HG03025 (cell line): ENCODE measurements at regions not wholly inside any gene's neighbourhood (a gene's known extent, or its start where the extent isn't known, plus 50 kb on each side); places are given as distances from the start of the nearest gene placed in this dataset.
"Not testable (repeated sequence)": the region's sequence is repeated elsewhere in the genome, so short reads cannot be mapped to it uniquely, and the experiment has no call there.

Experiments
- ATAC-seq: cut with Tn5 transposase; IDR thresholded peaks from one replicate; pipeline ENCODE4 v1.9.1; 2021; ENCODE audit warnings: mild to moderate bottlenecking, moderate library complexity; ENCODE audit not compliant: unreplicated experiment, low FRiP score

DNA sequence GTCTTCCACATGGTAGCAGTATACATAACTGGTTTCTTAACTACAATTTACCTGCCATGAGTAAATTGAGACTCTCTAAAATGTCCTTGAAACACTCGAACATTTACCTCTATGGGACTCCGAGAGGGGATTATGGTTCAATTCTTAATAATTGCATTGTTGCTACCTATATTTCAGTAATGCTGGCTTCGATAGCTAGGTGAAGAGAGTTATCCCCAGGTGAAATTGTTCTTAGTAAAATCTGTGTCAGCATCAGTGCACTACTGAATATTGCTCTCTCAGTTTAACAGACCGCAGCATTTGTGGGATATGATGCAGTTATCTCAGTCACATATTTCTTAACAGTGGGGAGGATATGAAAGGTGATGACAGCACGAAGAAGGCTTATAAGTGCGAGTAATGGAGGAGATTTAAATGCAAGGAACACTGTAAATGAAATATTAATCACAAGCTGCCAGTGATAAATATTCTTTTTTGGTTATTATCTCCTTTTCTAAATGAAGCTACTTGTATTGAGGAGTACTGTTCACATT lies 801.9 kb downstream of the BRINP3 start:
- no peak for ATAC-seq

- ATAC-seq, result no peak
Observed at GRCh38 chr1:189678779-189679178, 798.9 kb downstream of the BRINP3 start.

GRCh38 chr1:189681252-189681919 lies 796.3 kb downstream of the BRINP3 start:
- ATAC-seq, result no peak

DNA sequence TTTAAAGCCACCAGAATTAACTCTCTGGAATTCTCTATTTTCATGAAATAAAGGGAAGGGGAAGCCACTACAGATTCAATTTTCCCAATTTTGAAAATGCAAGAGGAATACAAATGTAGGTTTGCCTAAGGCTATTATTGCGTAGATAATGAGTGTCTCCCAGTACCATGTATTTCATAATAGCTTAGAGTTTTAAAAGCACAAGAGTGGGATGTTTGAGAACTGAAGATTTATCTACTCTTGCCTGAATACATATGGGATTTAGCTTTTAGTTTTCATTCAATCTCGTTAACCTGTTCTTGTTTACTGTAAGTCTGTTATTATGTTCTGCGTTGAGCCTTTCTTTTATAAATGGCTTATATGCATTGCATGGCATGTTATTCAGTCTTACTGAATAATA lies 795.1 kb downstream of the BRINP3 start:
- ATAC-seq, result no peak

DNA sequence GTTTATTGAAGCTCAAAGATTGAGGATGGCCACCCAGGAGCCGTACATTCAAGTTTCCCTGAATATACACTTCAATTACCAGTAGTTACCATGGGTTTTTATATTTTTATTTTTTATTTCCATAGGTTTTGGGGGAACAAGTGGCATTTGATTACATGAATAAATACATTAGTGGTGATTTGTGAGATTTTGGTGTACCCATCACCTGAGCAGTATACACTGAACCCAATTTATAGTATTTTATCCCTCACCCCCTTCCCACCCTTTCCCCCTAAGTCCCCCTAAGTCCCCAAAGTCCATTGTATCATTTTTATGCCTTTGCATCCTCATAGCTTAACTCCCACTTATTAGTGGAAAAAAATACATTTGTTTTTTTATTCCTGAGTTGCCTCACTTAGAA lies 791.4 kb downstream of the BRINP3 start:
- ATAC-seq, result no peak

DNA sequence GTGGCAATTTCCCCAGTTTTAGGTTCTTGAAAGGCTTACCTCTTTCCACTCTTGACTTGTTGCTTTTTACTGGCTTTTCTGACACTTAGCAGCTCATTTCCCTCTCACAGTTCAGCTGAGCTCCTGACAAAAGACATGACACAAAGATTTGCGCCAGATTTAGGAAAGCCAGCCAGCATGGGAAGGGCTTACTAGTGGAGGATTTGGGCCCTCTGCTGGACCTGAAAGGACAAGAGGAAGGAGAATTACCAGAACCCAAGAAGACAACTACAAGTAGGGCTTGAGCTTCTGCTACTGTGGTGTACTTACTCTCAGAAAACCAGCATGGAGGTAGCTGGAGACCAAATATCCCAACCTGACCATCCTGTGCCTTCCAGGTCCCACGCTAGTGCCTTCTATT lies 784.5 kb downstream of the BRINP3 start:
- ATAC-seq, result no peak

DNA sequence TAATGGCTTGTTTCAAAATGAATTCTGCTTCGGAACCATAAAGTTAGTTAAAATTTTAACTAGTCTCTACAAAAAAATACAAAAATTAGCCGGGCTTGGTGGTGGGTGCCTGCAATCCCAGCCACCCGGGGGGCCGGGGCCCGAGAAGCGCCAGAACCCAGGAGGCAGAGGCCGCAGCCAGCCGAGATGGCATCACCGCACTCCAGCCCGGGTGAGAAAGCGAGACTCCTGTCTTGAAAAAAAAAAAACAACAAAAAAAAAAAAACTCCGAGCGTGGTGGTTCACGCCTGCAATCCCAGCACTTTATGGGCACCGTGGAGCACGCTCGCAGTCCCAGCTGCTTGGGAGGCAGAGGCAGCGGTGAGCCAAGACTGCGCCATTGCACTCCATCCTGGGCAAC lies 781.4 kb downstream of the BRINP3 start:
- ATAC-seq, result no peak

- no peak for ATAC-seq
Observed at GRCh38 chr1:189697113-189697512, 780.6 kb downstream of the BRINP3 start.

GRCh38 chr1:189701606-189702005 lies 776.1 kb downstream of the BRINP3 start:
- no peak for ATAC-seq

DNA sequence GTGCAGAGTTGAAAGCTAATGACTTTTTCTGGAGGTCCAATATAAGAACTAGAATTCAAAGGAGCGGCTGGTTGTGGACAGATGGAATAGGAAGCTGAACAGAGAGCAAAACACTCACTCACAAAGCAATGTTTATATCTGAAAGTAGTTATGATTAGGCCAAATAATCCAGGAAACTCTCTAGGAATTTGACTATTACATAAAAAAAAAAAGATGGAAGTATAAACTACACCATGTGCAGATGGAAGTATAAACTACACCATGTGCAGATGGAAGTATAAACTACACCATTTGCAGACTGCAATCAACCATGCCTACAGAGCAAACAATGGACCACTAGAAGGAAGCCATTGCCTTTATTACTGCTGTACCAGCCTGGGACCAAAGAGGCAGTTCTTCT lies 771.1 kb downstream of the BRINP3 start:
- no peak for ATAC-seq

DNA sequence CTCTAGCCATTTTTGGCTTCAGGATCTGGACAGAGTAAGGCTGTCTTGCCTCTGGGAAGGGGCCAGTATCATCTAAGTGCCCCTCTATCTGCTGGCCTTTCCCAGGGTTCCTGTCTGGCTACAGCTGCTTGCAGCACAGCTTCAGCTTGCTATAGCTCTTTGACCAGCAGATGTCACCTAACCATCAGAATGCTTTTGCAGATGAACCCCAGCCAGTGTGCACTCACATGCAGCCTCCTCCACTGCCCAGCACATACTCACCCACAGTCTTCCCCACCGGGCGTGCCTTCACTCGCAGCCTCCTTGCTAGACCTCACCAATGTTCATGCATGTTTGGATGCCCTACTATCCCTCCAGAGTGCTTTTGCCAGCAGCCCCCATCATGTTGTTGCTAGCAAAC lies 769.0 kb downstream of the BRINP3 start:
- ATAC-seq, result no peak

DNA sequence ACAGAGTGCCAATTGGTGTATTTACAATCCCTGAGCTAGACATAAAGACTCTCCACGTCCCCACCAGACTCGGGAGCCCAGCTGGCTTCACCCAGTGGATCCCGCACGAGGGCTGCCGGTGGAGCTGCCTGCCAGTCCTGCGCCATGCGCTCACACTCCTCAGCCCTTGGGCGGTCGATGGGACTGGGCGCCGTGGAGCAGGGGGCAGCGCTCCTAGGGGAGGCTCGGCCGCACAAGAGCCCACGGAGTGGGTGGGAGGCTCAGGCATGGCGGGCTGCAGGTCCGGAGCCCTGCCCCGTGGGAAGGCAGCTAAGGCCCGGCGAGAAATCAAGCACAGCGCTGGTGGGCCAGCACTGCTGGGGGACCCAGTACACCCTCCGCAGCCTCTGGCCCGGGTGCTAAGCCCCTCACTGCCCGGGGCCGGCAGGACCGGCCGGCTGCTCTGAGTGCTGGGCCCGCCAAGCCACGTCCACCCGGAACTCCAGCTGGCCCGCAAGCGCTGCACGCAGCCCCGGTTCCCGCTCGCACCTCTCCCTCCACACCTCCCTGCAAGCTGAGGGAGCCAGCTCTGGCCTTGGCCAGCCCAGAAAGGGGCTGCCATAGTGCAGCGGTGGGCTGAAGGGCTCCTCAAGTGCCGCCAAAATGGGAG lies 759.4 kb downstream of the BRINP3 start:
- not testable (repeated sequence) for ATAC-seq

DNA sequence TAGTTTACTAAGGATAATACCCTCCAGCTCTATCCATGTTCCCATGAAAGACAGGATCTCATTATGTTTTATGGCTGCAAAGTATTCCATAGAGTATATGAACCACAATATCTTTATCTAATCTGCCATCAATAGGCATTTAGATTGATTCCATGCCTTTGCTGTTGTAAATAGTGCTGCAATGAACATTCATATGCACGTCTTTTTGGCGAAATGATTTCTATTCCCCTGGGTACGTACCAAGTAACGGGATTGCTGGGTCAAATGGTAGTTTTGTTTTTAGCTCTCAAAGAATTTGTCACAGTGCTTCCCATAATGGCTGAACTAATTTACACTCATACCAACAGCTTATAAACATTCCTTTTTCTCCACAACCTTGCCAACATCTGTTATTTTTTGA lies 750.9 kb downstream of the BRINP3 start:
- ATAC-seq, result no peak

DNA sequence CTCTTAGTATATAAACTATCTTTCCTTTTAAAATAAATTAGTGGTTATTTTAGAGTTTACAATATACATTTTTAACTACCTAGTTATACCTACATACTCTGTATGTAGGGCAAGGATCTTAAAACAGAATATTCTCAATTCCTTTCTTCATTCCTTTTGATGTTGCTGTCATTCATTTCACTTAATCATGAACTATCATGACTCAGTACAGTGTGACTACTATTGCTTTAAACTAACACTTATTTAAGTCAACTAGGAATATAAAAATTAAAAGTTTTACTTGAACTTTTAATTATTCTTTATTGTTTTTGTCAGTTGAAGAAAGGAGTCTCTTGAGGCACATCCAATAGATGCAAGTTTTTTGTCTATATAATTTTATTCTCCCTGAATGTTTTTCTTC lies 726.4 kb downstream of the BRINP3 start:
- no peak for ATAC-seq

DNA sequence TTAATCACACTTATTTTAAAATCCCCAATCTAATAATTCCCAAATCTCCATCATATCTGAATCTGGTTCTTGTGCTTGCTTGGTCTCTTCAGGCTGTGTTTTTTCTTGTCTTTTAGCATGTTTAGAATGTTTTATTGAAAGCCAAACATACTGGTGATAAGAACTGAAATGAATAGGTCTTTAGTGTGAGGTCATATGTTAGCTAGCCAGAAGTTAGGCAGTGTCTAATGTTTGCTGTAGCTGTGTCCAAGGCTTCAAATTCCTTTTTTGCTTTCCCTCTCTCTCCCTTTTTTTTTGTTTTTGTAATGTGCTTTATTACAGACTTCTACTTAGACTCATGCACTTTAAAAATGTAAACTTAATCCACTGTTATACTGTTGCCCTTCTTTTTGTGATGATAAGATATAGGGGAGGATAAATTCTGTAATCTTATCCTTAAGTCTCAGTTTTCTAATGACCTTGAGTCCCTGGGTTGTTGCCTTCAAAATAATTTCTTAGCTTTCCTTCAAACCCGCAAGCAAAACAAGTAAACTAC lies 725.1 kb downstream of the BRINP3 start:
- no peak for ATAC-seq

DNA sequence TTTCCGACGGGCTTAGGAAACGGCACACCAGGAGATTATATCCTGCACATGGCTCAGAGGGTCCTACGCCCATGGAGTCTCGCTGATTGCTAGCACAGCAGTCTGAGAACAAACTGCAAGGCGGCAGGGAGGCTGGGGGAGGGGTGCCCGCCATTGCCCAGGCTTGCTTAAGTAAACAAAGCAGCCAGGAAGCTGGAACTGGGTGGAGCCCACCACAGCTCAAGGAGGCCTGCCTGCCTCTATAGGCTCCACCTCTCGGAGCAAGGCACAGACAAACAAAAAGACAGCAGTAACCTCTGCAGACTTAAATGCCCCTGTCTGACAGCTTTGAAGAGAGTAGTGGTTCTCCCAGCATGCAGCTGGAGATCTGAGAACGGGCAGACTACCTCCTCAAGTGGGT lies 722.6 kb downstream of the BRINP3 start:
- not testable (repeated sequence) for ATAC-seq

GRCh38 chr1:189764391-189765320 lies 713.0 kb downstream of the BRINP3 start:
- ATAC-seq, result no peak

GRCh38 chr1:189769448-189769847 lies 708.2 kb downstream of the BRINP3 start:
- ATAC-seq, result no peak

DNA sequence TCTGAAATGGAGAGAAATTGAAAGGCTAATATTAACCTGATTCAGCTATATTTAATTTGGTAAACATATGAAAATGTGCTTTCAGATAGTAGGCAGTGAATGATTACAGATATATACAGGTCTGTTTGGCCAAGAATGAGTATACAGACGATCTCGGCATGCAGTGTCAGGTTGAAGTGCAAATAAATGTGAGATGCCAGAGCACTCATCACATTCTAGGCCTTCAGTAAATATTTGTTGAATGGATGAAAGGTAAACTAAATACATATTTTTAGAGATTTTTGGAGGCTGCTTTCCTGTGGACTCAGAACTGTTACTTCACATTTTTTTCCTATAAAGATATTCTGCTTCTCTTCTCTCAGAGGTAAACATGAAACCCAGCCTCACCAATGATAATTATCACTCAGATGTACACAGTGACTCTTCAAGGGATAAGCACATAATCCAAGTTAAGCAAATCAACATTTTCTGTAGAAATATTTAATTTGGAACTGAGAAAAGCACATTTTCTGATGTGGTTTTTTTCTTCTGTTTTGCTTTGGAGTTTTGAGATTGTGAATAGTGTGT lies 702.9 kb downstream of the BRINP3 start:
- no peak for ATAC-seq

DNA sequence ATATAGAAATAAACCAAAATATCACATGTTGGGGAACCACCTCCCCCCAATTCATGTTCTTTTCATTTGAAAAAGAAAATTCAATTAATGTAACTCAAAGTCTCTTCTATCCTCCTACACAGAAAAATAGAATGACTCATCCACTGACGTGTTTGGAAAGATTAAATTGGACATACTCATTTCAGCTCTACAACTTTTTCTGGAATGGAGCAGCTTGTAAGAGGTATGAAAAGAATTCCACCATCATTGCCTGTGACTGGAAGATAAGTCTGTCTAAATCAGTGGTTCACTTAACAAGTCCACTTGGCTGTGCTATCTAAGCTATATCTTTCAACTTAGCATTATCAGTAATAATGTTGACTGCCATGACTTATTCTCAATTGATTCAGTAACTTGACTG lies 702.3 kb downstream of the BRINP3 start:
- no peak for ATAC-seq

DNA sequence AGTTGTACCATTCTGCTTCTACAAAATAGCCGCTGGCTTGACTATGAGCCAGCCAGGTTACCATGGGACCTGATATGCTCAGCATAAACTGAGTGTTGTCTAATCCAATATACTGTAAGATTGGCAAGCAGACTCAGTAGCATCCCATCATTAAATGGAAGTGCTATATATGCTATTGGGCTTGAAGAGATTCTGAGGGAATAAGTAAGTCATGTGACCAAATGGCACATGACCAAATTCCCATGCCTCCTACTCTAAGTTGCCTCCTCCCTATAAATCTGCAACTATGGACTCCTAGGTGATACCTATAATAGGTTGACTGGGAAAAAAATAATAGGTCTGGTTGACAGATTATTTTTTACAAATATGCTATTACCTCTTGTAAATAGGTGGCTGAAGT lies 698.6 kb downstream of the BRINP3 start:
- ATAC-seq, result no peak
